HCT116 (cell line): ENCODE measurements at regions not wholly inside any gene's neighbourhood (a gene's known extent, or its start where the extent isn't known, plus 50 kb on each side); places are given as distances from the start of the nearest gene placed in this dataset.

Source experiments
- ATAC-seq: fragments of 200-7000 bp; cut with Tn5 transposase; 2 replicates; pipeline ENCODE4 v1.9.1; 2020; ENCODE audit warnings: mild to moderate bottlenecking, moderate library complexity
- BruUV-seq: library from RNA; stranded (reverse); fragments of 400-500 nt; replicated peaks from 2 replicates; lab custom pipeline; 2021; lab: Mats Ljungman, UMichigan
- CTCF ChIA-PET: fragments of 300-600 bp; sonication (Branson Sonifier 250); formaldehyde crosslinking; loops from one replicate; lab custom pipeline; 2021; ENCODE audit warnings: antibody characterized with exemption; lab: Charles Lee
- POLR2A ChIA-PET: fragments of 300-600, 350-600 bp; sonication (Branson Sonifier 250); formaldehyde crosslinking; loops from one replicate; lab custom pipeline; 2021; ENCODE audit warnings: antibody characterized with exemption; lab: Charles Lee
- RAD21 ChIA-PET, 2 experiments: fragments of 300-600 bp; sonication (Branson Sonifier 250); formaldehyde crosslinking; loops; one replicate each; lab custom pipeline; 2023; ENCODE audit warnings: low total read pairs in 2 of 2; ENCODE audit not compliant: uncharacterized antibody in 2 of 2, unreplicated experiment in 2 of 2, low non-redundant PET in 1 of 2; lab: Charles Lee
- DNase-seq: peaks from one replicate; pipeline ENCODE4 v3.0.0-alpha.2; 2010; ENCODE audit warnings: low read depth, low spot score
- H2AFZ ChIP-seq: fragments of 200-600 bp; shearing (Covaris generic), sonication (generic); 2 replicates; pipeline ENCODE4 v1.6.1; 2017; ENCODE audit warnings: low read depth, mixed run types, mixed read lengths, antibody characterized with exemption, low read length; ENCODE audit not compliant: poor library complexity, severe bottlenecking
- H3K27ac ChIP-seq: 2 replicates; pipeline ENCODE4 v1.5.1; 2012; ENCODE audit warnings: low read depth, low read length
- H3K27me3 ChIP-seq: fragments of 200-600 bp; sonication (generic); 2 replicates; pipeline ENCODE4 v1.6.1; 2016; ENCODE audit warnings: mixed run types, low read length, mixed read lengths; ENCODE audit not compliant: insufficient read depth
- H3K36me3 ChIP-seq, 2 experiments: fragments of 200-500 bp in 1 of 2; fragments of 200-600 bp in 1 of 2; sonication (Bioruptor generic) in 1 of 2; sonication (generic) in 1 of 2; 2 replicates each; pipeline versions ENCODE4 v1.5.1 to v1.6.1; 2014 to 2016; ENCODE audit warnings: low read length in 2 of 2, inconsistent platforms in 1 of 2, mixed read lengths in 1 of 2, mixed run types in 1 of 2; ENCODE audit not compliant: insufficient read depth in 2 of 2, control insufficient read depth in 1 of 2
- H3K4me1 ChIP-seq, 2 experiments: fragments of 200-600 bp in 1 of 2; sonication (generic) in 1 of 2; 2 replicates each; pipeline versions ENCODE4 v1.5.1 to v1.6.1; 2012 to 2017; ENCODE audit warnings: low read length in 2 of 2, inconsistent platforms in 1 of 2, mild to moderate bottlenecking in 1 of 2, mixed read lengths in 1 of 2, mixed run types in 1 of 2, moderate library complexity in 1 of 2; ENCODE audit not compliant: insufficient read depth in 2 of 2, control insufficient read depth in 1 of 2
- H3K4me2 ChIP-seq: fragments of 200-600 bp; sonication (generic); 2 replicates; pipeline ENCODE4 v1.6.1; 2017; ENCODE audit warnings: mixed run types, low read length, mixed read lengths
- H3K4me3 ChIP-seq, 2 experiments: fragments of 200-600 bp in 1 of 2; sonication (generic) in 1 of 2; replicated peaks in 1 of 2; 2 replicates each; pipeline ENCODE4 v1.5.1; 2011 to 2016; ENCODE audit warnings: low read length in 2 of 2, control low read depth in 1 of 2, low read depth in 1 of 2, mild to moderate bottlenecking in 1 of 2, mixed read lengths in 1 of 2, mixed run types in 1 of 2
- H3K79me2 ChIP-seq: fragments of 200-600 bp; sonication (generic); 2 replicates; pipeline ENCODE4 v1.6.1; 2017; ENCODE audit warnings: mild to moderate bottlenecking, mixed run types, low read length, moderate library complexity, mixed read lengths; ENCODE audit not compliant: insufficient read depth
- H3K9ac ChIP-seq: fragments of 200-600 bp; sonication (generic); 2 replicates; pipeline ENCODE4 v1.6.1; 2016; ENCODE audit warnings: low read length, mixed read lengths
- H3K9me2 ChIP-seq: fragments of 200-600 bp; sonication (generic), shearing (Covaris generic); 2 replicates; pipeline ENCODE4 v1.6.1; 2017; ENCODE audit warnings: mixed run types, mild to moderate bottlenecking, moderate library complexity; ENCODE audit not compliant: insufficient read depth
- H3K9me3 ChIP-seq, 2 experiments: fragments of 200-500 bp in 1 of 2; fragments of 200-600 bp in 1 of 2; sonication (Bioruptor generic) in 1 of 2; sonication (generic) in 1 of 2; 2 replicates each; pipeline ENCODE4 v1.6.1; 2014 to 2017; ENCODE audit warnings: low read length in 2 of 2, mixed read lengths in 2 of 2, inconsistent platforms in 1 of 2, low read depth in 1 of 2, mild to moderate bottlenecking in 1 of 2, mixed run types in 1 of 2, moderate library complexity in 1 of 2; ENCODE audit not compliant: control insufficient read depth in 1 of 2, insufficient read depth in 1 of 2
- H4K20me1 ChIP-seq: fragments of 200-600 bp; sonication (generic), shearing (Covaris generic); 2 replicates; pipeline ENCODE4 v1.6.1; 2017; ENCODE audit warnings: mixed run types, mild to moderate bottlenecking, moderate library complexity; ENCODE audit not compliant: insufficient read depth
- CBX3 ChIP-seq: IDR thresholded peaks from 2 replicates; pipeline ENCODE4 v1.6.1; 2012; ENCODE audit warnings: low read depth
- ELF1 ChIP-seq: IDR thresholded peaks from 2 replicates; pipeline ENCODE4 v1.6.1; 2012; ENCODE audit warnings: low read depth, borderline replicate concordance
- EZH2phosphoT487 ChIP-seq: fragments of 200-600 bp; IDR thresholded peaks from 2 replicates; pipeline ENCODE4 v1.6.1; 2018; ENCODE audit warnings: antibody characterized with exemption, borderline replicate concordance
- FOSL1 ChIP-seq: IDR thresholded peaks from 2 replicates; pipeline ENCODE4 v1.6.1; 2012; ENCODE audit warnings: low read depth
- JUND ChIP-seq: IDR thresholded peaks from 2 replicates; pipeline ENCODE4 v1.6.1; 2012
- POLR2A ChIP-seq: IDR thresholded peaks from 2 replicates; pipeline ENCODE4 v1.7.0; 2011; ENCODE audit warnings: borderline replicate concordance; ENCODE audit not compliant: insufficient read depth, insufficient read length; ENCODE audit errors: extremely low read depth
- SIN3A ChIP-seq: IDR thresholded peaks from 2 replicates; pipeline ENCODE4 v1.6.1; 2012; ENCODE audit warnings: low read depth
- TCF7L2 ChIP-seq: IDR thresholded peaks from 2 replicates; pipeline ENCODE4 v1.7.0; 2011; ENCODE audit warnings: borderline replicate concordance, inconsistent platforms; ENCODE audit not compliant: insufficient read depth, insufficient read length; ENCODE audit errors: extremely low read depth
- YY1 ChIP-seq: IDR thresholded peaks from 2 replicates; pipeline ENCODE4 v1.6.1; 2011; ENCODE audit warnings: low read length, low read depth, moderate library complexity, mild to moderate bottlenecking; ENCODE audit not compliant: insufficient replicate concordance; ENCODE audit errors: extremely low read depth
- intact Hi-C: fragments of 100-400 bp; cut with micrococcal nuclease; formaldehyde crosslinking; loops from 2 replicates; pipeline ENCODE4 v1.10.0; 2022
- TF ChIP-seq, protein P1 (sequence below), 3 experiments: fragments of 200-600 bp in 1 of 3; sonication (generic) in 1 of 3; IDR thresholded peaks in 2 of 3; conservative IDR thresholded peaks in 1 of 3; 2 replicates each; pipeline ENCODE4 v1.5.1; 2012 to 2017; ENCODE audit warnings: low read depth in 2 of 3, low read length in 2 of 3, antibody characterized with exemption in 1 of 3, borderline replicate concordance in 1 of 3, control low read depth in 1 of 3, mild to moderate bottlenecking in 1 of 3, mixed read lengths in 1 of 3, mixed run types in 1 of 3, moderate library complexity in 1 of 3; ENCODE audit not compliant: insufficient read depth in 1 of 3
- TF ChIP-seq, protein P2 (sequence below): IDR thresholded peaks from 2 replicates; pipeline ENCODE4 v1.6.1; 2012
- TF ChIP-seq, protein P3 (sequence below): IDR thresholded peaks from 2 replicates; pipeline ENCODE4 v1.6.1; 2012

DNA sequence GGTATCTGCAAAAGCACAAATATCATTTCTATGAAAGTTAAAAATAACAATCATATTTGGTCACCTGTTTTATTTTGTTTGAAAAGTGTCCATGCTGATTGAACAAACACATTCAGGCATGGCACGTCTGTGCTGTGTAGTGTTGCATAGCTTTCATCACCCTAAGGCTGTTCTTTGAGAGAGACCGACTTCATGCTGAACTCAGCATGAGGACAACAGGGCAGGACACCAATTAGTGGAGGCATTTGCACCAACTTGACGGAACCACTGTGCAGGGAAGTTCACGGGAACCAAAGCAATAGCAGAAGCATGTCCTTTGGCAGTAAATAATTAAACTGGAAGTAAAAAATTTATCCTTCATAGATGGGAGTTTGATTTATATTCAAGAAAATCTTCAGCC, 158.4 kb upstream of the SLC7A11 start:
- no peak overlapping the region for H3K4me2 ChIP-seq
- no peaks in the 10 kb centered on the region for H4K20me1 ChIP-seq
- H3K9me3 ChIP-seq: no peaks in the 10 kb centered on the region
- H2AFZ ChIP-seq: no peak overlapping the region
- RAD21 ChIA-PET: no interaction called here
- CTCF ChIA-PET: no interaction called here
- no peak overlapping the region for H3K27ac ChIP-seq
- H3K79me2 ChIP-seq: no peaks in the 10 kb centered on the region
- TF ChIP-seq POLR2A: no peak
- no peak for TF ChIP-seq JUND
- TF ChIP-seq, protein P1, sequence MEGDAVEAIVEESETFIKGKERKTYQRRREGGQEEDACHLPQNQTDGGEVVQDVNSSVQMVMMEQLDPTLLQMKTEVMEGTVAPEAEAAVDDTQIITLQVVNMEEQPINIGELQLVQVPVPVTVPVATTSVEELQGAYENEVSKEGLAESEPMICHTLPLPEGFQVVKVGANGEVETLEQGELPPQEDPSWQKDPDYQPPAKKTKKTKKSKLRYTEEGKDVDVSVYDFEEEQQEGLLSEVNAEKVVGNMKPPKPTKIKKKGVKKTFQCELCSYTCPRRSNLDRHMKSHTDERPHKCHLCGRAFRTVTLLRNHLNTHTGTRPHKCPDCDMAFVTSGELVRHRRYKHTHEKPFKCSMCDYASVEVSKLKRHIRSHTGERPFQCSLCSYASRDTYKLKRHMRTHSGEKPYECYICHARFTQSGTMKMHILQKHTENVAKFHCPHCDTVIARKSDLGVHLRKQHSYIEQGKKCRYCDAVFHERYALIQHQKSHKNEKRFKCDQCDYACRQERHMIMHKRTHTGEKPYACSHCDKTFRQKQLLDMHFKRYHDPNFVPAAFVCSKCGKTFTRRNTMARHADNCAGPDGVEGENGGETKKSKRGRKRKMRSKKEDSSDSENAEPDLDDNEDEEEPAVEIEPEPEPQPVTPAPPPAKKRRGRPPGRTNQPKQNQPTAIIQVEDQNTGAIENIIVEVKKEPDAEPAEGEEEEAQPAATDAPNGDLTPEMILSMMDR (IDR thresholded peaks at IDR 0.05 in 2 of 3, conservative IDR thresholded peaks at IDR 0.05 in 1 of 3; ENCODE audit: borderline replicate concordance in 1 of 3, insufficient read depth in 1 of 3, low read depth in 2 of 3, low read length in 2 of 3): no peak
- no peak for TF ChIP-seq EZH2phosphoT487
- no peak for TF ChIP-seq ELF1
- TF ChIP-seq FOSL1: no peak
- TF ChIP-seq CBX3: no peak
- TF ChIP-seq, protein P2, sequence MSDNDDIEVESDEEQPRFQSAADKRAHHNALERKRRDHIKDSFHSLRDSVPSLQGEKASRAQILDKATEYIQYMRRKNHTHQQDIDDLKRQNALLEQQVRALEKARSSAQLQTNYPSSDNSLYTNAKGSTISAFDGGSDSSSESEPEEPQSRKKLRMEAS: no peak
- TF ChIP-seq TCF7L2: no peak
- TF ChIP-seq, protein P3, sequence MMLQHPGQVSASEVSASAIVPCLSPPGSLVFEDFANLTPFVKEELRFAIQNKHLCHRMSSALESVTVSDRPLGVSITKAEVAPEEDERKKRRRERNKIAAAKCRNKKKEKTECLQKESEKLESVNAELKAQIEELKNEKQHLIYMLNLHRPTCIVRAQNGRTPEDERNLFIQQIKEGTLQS: no peak
- TF ChIP-seq YY1: no peak
- TF ChIP-seq SIN3A: no peak
- intact Hi-C loops: no loop called here
- H3K9ac ChIP-seq: no peak overlapping the region
- DNase-seq (no peak), ATAC-seq (no peak)
- no TSS peak for BruUV-seq
- H3K36me3 ChIP-seq: no peaks in the 10 kb centered on the region
- POLR2A ChIA-PET: no interaction called here
- H3K27me3 ChIP-seq: no peaks in the 10 kb centered on the region
- peaks cover 3 to 7% of the 10 kb centered on the region in 2 experiments for H3K4me1 ChIP-seq
- peaks cover 4% of the 10 kb centered on the region; the same call in 1 of the 2 replicates for H3K9me2 ChIP-seq
- no peak overlapping the region for H3K4me3 ChIP-seq
